Subcutaneous abdominal adipose tissue (tissue), 5 donors: ENCODE measurements at regions not wholly inside any gene's neighbourhood (a gene's known extent, or its start where the extent isn't known, plus 50 kb on each side); places are given as distances from the start of the nearest gene placed in this dataset.

Experiments
- H3K27ac ChIP-seq: one replicate; pipeline ENCODE4 v1.7.0; 2013; ENCODE audit warnings: low read depth, mild to moderate bottlenecking, inconsistent platforms, low read length, moderate library complexity
- H3K27me3 ChIP-seq, 5 donors: one replicate each; pipeline ENCODE4 v1.7.0; 2013; ENCODE audit warnings: low read length in 5 of 5, inconsistent platforms in 1 of 5; ENCODE audit not compliant: control insufficient read depth in 5 of 5, insufficient read depth in 4 of 5
- H3K36me3 ChIP-seq, 5 donors: one replicate each; pipeline ENCODE4 v1.7.0; 2013; ENCODE audit warnings: low read length in 5 of 5; ENCODE audit not compliant: control insufficient read depth in 5 of 5, insufficient read depth in 5 of 5
- H3K4me1 ChIP-seq, 5 donors: one replicate each; pipeline ENCODE4 v1.7.0; 2013; ENCODE audit warnings: low read length in 5 of 5, mild to moderate bottlenecking in 3 of 5, moderate library complexity in 1 of 5; ENCODE audit not compliant: control insufficient read depth in 5 of 5, insufficient read depth in 5 of 5
- H3K4me3 ChIP-seq, 5 donors: one replicate each; pipeline ENCODE4 v1.7.0; 2013; ENCODE audit warnings: low read length in 5 of 5, low read depth in 1 of 5
- H3K9ac ChIP-seq, 5 donors: one replicate each; pipeline ENCODE4 v1.7.0; 2013; ENCODE audit warnings: low read length in 5 of 5, mild to moderate bottlenecking in 4 of 5, moderate library complexity in 3 of 5
- H3K9me3 ChIP-seq, 5 donors: one replicate each; pipeline ENCODE4 v1.7.0; 2013; ENCODE audit warnings: low read length in 5 of 5; ENCODE audit not compliant: control insufficient read depth in 5 of 5
- donor health status: healthy.
- donor health status: healthy.
- donor health status: healthy.
- donor health status: healthy.
- donor health status: healthy.

GRCh38 chr6:130314271-130314670, 51.5 kb upstream of the TMEM200A start:
- Histone ChIP-seq H3K9me3 (no peaks in the 10 kb centered on the region), H3K27ac (no peak overlapping the region), H3K4me1 (no peaks in the 10 kb centered on the region), H3K27me3 (no peaks in the 10 kb centered on the region), H3K4me3 (no peak overlapping the region), H3K36me3 (no peaks in the 10 kb centered on the region), H3K9ac (no peak overlapping the region)

GRCh38 chr6:130313206-130313605, 52.6 kb upstream of the TMEM200A start:
- no peak overlapping the region for H3K27ac ChIP-seq
- no peak overlapping the region for H3K4me3 ChIP-seq
- H3K4me1 ChIP-seq = no peaks in the 10 kb centered on the region
- no peaks in the 10 kb centered on the region for H3K36me3 ChIP-seq
- no peaks in the 10 kb centered on the region for H3K27me3 ChIP-seq
- H3K9ac ChIP-seq = no peak overlapping the region
- no peaks in the 10 kb centered on the region for H3K9me3 ChIP-seq

- no peaks in the 10 kb centered on the region for H3K36me3 ChIP-seq
- H3K27me3 ChIP-seq = no peaks in the 10 kb centered on the region
- no peaks in the 10 kb centered on the region for H3K4me1 ChIP-seq
- no peaks in the 10 kb centered on the region for H3K9me3 ChIP-seq
- H3K27ac ChIP-seq = no peak overlapping the region
- no peak overlapping the region for H3K4me3 ChIP-seq
- no peak overlapping the region for H3K9ac ChIP-seq
These were observed 56.8 kb upstream of the TMEM200A start for GRCh38 chr6:130309028-130309427.

GRCh38 chr6:130307752-130308361, 58.0 kb upstream of the TMEM200A start:
- Histone ChIP-seq H3K27me3 (no peaks in the 10 kb centered on the region), H3K4me3 (no peak overlapping the region), H3K4me1 (no peaks in the 10 kb centered on the region), H3K27ac (no peak overlapping the region), H3K36me3 (no peaks in the 10 kb centered on the region), H3K9me3 (no peaks in the 10 kb centered on the region), H3K9ac (no peak overlapping the region)

- H3K4me3 ChIP-seq = no peak overlapping the region
- no peaks in the 10 kb centered on the region for H3K4me1 ChIP-seq
- no peaks in the 10 kb centered on the region for H3K27me3 ChIP-seq
- no peaks in the 10 kb centered on the region for H3K9me3 ChIP-seq
- H3K9ac ChIP-seq = no peak overlapping the region
- H3K27ac ChIP-seq = no peak overlapping the region
- H3K36me3 ChIP-seq = no peaks in the 10 kb centered on the region
These were observed 59.4 kb upstream of the TMEM200A start for GRCh38 chr6:130306377-130306776.

- Histone ChIP-seq H3K9me3 (no peaks in the 10 kb centered on the region), H3K36me3 (no peaks in the 10 kb centered on the region), H3K27me3 (no peaks in the 10 kb centered on the region), H3K4me3 (no peak overlapping the region), H3K4me1 (no peaks in the 10 kb centered on the region), H3K27ac (no peak overlapping the region), H3K9ac (no peak overlapping the region)
These were observed 62.4 kb upstream of the TMEM200A start for GRCh38 chr6:130303431-130303830.

- Histone ChIP-seq H3K27ac (no peak overlapping the region), H3K4me1 (no peaks in the 10 kb centered on the region), H3K9ac (no peak overlapping the region), H3K9me3 (no peaks in the 10 kb centered on the region), H3K27me3 (no peaks in the 10 kb centered on the region), H3K4me3 (no peak overlapping the region), H3K36me3 (no peaks in the 10 kb centered on the region)
These were observed 67.6 kb upstream of the TMEM200A start for GRCh38 chr6:130298258-130298657.

GRCh38 chr6:130296854-130297253, 69.0 kb upstream of the TMEM200A start:
- Histone ChIP-seq H3K27me3 (no peaks in the 10 kb centered on the region), H3K9me3 (no peaks in the 10 kb centered on the region), H3K36me3 (no peaks in the 10 kb centered on the region), H3K4me3 (no peak overlapping the region), H3K4me1 (no peaks in the 10 kb centered on the region), H3K27ac (no peak overlapping the region), H3K9ac (no peak overlapping the region)

- Histone ChIP-seq H3K4me3 (no peak overlapping the region), H3K36me3 (no peaks in the 10 kb centered on the region), H3K27ac (no peak overlapping the region), H3K4me1 (no peaks in the 10 kb centered on the region), H3K27me3 (no peaks in the 10 kb centered on the region), H3K9ac (no peak overlapping the region), H3K9me3 (no peaks in the 10 kb centered on the region)
These were observed 71.0 kb upstream of the SAMD3 start for GRCh38 chr6:130293800-130294199.

- Histone ChIP-seq H3K27me3 (no peaks in the 10 kb centered on the region), H3K36me3 (no peaks in the 10 kb centered on the region), H3K4me3 (no peak overlapping the region), H3K9ac (no peak overlapping the region), H3K9me3 (no peaks in the 10 kb centered on the region), H3K4me1 (no peaks in the 10 kb centered on the region), H3K27ac (no peak overlapping the region)
These were observed 65.3 kb upstream of the SAMD3 start for GRCh38 chr6:130288065-130288464.
